ENCODE measurements at regions not wholly inside any gene's neighbourhood (a gene's known extent, or its start where the extent isn't known, plus 50 kb on each side); places are given as distances from the start of the nearest gene placed in this dataset.

DNA sequence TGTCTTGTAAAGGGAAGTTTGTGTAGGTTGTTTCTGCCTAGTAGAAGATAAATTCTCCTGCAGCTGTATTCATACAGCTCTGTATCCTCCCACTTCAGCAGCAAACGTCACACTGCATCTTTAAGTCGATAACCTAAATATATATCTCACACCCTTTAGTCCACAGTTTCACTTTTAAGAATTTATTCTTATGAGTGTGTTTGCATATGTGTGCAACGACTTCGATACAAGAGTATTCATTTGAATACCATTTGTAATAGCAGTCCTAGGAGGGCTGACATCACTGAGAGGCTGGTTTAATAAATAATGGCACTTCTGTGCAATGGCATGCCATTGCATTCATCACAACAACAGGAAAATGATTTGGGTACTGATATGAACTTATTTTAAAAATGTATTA, 63.8 kb upstream of the MSH6 start:
- TF ChIP-seq CTCF (IDR thresholded peaks at IDR 0.05), result no peak
- TF ChIP-seq EZH2 (IDR thresholded peaks at IDR 0.05), result no peak

Measured in neural progenitor cell (in vitro differentiated cells).